NCI-H2196 (cell line): ENCODE measurements at regions not wholly inside any gene's neighbourhood (a gene's known extent, or its start where the extent isn't known, plus 50 kb on each side); places are given as distances from the start of the nearest gene placed in this dataset.

Experiments used
- DNase-seq: peaks from one replicate; lab custom pipeline; 2025; ENCODE audit not compliant: unreplicated experiment; lab: John Stamatoyannopoulos, UW

- DNase-seq: no peak
These were observed 121.9 kb upstream of the IPO9 start for GRCh38 chr1:201707027-201707426.

- DNase-seq: no peak
These were observed 121.3 kb upstream of the IPO9 start for GRCh38 chr1:201707656-201708055.

- peak; percentile 49 for DNase-seq
These were observed 120.9 kb upstream of the IPO9 start for GRCh38 chr1:201708085-201708512.

- DNase-seq: no peak
These were observed 120.3 kb upstream of the IPO9 start for GRCh38 chr1:201708691-201709090.

GRCh38 chr1:201709564-201710295, 119.2 kb upstream of the IPO9 start:
- DNase-seq: peak; percentile 56

- DNase-seq: no peak
These were observed 118.0 kb upstream of the IPO9 start for GRCh38 chr1:201710632-201711597.

- no peak for DNase-seq
These were observed 117.1 kb upstream of the IPO9 start for GRCh38 chr1:201711811-201712210.

GRCh38 chr1:201712387-201713085, 116.4 kb upstream of the IPO9 start:
- DNase-seq: no peak

- DNase-seq: peak; percentile 37
These were observed 115.7 kb upstream of the IPO9 start for GRCh38 chr1:201713086-201713810.

GRCh38 chr1:201714542-201715329, 114.2 kb upstream of the IPO9 start:
- DNase-seq: no peak

GRCh38 chr1:201715351-201715750, 113.6 kb upstream of the IPO9 start:
- DNase-seq: no peak

GRCh38 chr1:201715801-201716741, 112.9 kb upstream of the IPO9 start:
- no peak for DNase-seq

- DNase-seq: no peak
These were observed 112.2 kb upstream of the IPO9 start for GRCh38 chr1:201716742-201717135.

GRCh38 chr1:201717286-201717685, 111.7 kb upstream of the IPO9 start:
- no peak for DNase-seq

GRCh38 chr1:201718346-201719202, 110.4 kb upstream of the IPO9 start:
- DNase-seq: no peak

- no peak for DNase-seq
These were observed 109.0 kb upstream of the IPO9 start for GRCh38 chr1:201719812-201720521.

- no peak for DNase-seq
These were observed 108.5 kb upstream of the IPO9 start for GRCh38 chr1:201720522-201720844.
